Endodermal cell (in vitro differentiated cells): ENCODE measurements at regions not wholly inside any gene's neighbourhood (a gene's known extent, or its start where the extent isn't known, plus 50 kb on each side); places are given as distances from the start of the nearest gene placed in this dataset.

Experiments used
- DNase-seq: peaks from one replicate; pipeline ENCODE4 v3.0.0-alpha.2; 2017
- H3K27ac ChIP-seq: 2 replicates; pipeline ENCODE4 v1.5.1; 2013; ENCODE audit warnings: mild to moderate bottlenecking, low read depth, low read length, moderate library complexity
- H3K27me3 ChIP-seq: 2 replicates; pipeline ENCODE4 v1.6.1; 2013; ENCODE audit warnings: mild to moderate bottlenecking, low read length, moderate library complexity; ENCODE audit not compliant: insufficient read depth, control insufficient read depth, poor library complexity, severe bottlenecking
- H3K36me3 ChIP-seq: 2 replicates; pipeline ENCODE4 v1.7.0; 2013; ENCODE audit warnings: mild to moderate bottlenecking, low read length, moderate library complexity; ENCODE audit not compliant: control insufficient read depth, insufficient read depth
- H3K4me1 ChIP-seq: one replicate; pipeline ENCODE4 v1.7.0; 2013; ENCODE audit warnings: low read length; ENCODE audit not compliant: control insufficient read depth, insufficient read depth
- H3K4me3 ChIP-seq: 2 replicates; pipeline ENCODE4 v1.5.1; 2013; ENCODE audit warnings: mild to moderate bottlenecking, low read length, moderate library complexity
- H3K9ac ChIP-seq: 2 replicates; pipeline ENCODE4 v1.6.1; 2013; ENCODE audit warnings: mild to moderate bottlenecking, low read length, moderate library complexity; ENCODE audit not compliant: poor library complexity, severe bottlenecking; ENCODE audit errors: extremely low read depth
- H3K9me3 ChIP-seq: 2 replicates; pipeline ENCODE4 v1.6.1; 2013; ENCODE audit warnings: mild to moderate bottlenecking, low read length, moderate library complexity; ENCODE audit not compliant: control insufficient read depth
- H3K27ac Mint-ChIP-seq: 2 replicates; pipeline ENCODE4 v1.8.0; 2020; ENCODE audit warnings: mixed read lengths
- H3K27me3 Mint-ChIP-seq: 2 replicates; pipeline ENCODE4 v1.8.0; 2021; ENCODE audit warnings: mild to moderate bottlenecking, mixed read lengths; ENCODE audit not compliant: insufficient read depth
- H3K36me3 Mint-ChIP-seq: 2 replicates; pipeline ENCODE4 v1.8.0; 2020; ENCODE audit warnings: low read depth, mixed read lengths
- H3K4me1 Mint-ChIP-seq: 2 replicates; pipeline ENCODE4 v1.8.0; 2020; ENCODE audit warnings: mixed read lengths
- H3K4me3 Mint-ChIP-seq: 2 replicates; pipeline ENCODE4 v1.8.0; 2020; ENCODE audit warnings: mild to moderate bottlenecking, moderate library complexity, mixed read lengths
- H3K9me3 Mint-ChIP-seq: 2 replicates; pipeline ENCODE4 v1.8.0; 2020; ENCODE audit warnings: mild to moderate bottlenecking, mixed read lengths
- CTCF ChIP-seq: fragments of 200-600 bp; sonication (generic); conservative IDR thresholded peaks from 2 replicates; pipeline ENCODE4 v1.5.0; 2021; ENCODE audit warnings: antibody characterized with exemption, mild to moderate bottlenecking
- WGBS, 2 experiments: methylation state at CpG; one replicate each; pipeline versions ENCODE4 v1.1.5 to v1.1.7; 2013; ENCODE audit warnings: missing lambda C conversion rate in 2 of 2, mixed read lengths in 1 of 2; ENCODE audit not compliant: insufficient coverage in 1 of 2, insufficient read length in 1 of 2; 5-methylcytosine and 5-hydroxymethylcytosine counted together

- peaks cover 2% of the 10 kb centered on the region for H3K9me3 Mint-ChIP-seq
- WGBS, 2 experiments: 78 to 82% methylated on average over 7 to 10 of the region's 10 CpGs
- peak; percentile 41 for TF ChIP-seq CTCF
- Histone ChIP-seq H3K27me3 (no peaks in the 10 kb centered on the region), H3K4me3 (no peak overlapping the region), H3K9me3 (no peaks in the 10 kb centered on the region), H3K27ac (no peak overlapping the region), H3K9ac (no peak overlapping the region), H3K36me3 (no peaks in the 10 kb centered on the region), H3K4me1 (peaks cover 13% of the 10 kb centered on the region)
- H3K4me1 Mint-ChIP-seq: peaks cover 13% of the 10 kb centered on the region
- no peak for DNase-seq
- H3K27me3 Mint-ChIP-seq: no peaks in the 10 kb centered on the region
- H3K4me3 Mint-ChIP-seq: no peak overlapping the region
- no peak overlapping the region for H3K27ac Mint-ChIP-seq
- H3K36me3 Mint-ChIP-seq: no peaks in the 10 kb centered on the region
Observed at GRCh38 chr22:49148895-49149418, 678.7 kb downstream of the BRD1 start.

GRCh38 chr22:49147617-49148175 is 680.0 kb downstream of the BRD1 start:
- Mint-ChIP-seq H3K27me3 (no peaks in the 10 kb centered on the region), H3K4me1 (peaks cover 12% of the 10 kb centered on the region), H3K36me3 (no peaks in the 10 kb centered on the region), H3K27ac (no peak overlapping the region), H3K4me3 (no peak overlapping the region), H3K9me3 (peaks cover 2% of the 10 kb centered on the region)
- Histone ChIP-seq H3K4me1 (peaks cover 12% of the 10 kb centered on the region), H3K4me3 (no peak overlapping the region), H3K36me3 (no peaks in the 10 kb centered on the region), H3K27me3 (no peaks in the 10 kb centered on the region), H3K9me3 (no peaks in the 10 kb centered on the region), H3K9ac (no peak overlapping the region), H3K27ac (no peak overlapping the region)
- no peak for DNase-seq
- no peak for TF ChIP-seq CTCF
- WGBS, 2 experiments: 93 to 100% methylated on average over 3 to 15 of the region's 15 CpGs

- no peaks in the 10 kb centered on the region for H3K9me3 ChIP-seq
Observed at GRCh38 chr22:49147171-49147570, 680.5 kb downstream of the BRD1 start.

More at GRCh38 chr22:49147171-49147570, 680.5 kb downstream of the BRD1 start:
- H3K9me3 Mint-ChIP-seq: peaks cover 2% of the 10 kb centered on the region
- no peak overlapping the region for H3K4me3 Mint-ChIP-seq
- no peak overlapping the region for H3K27ac Mint-ChIP-seq
- Histone ChIP-seq H3K4me1 (peaks cover 7% of the 10 kb centered on the region), H3K27ac (no peak overlapping the region), H3K27me3 (no peaks in the 10 kb centered on the region), H3K4me3 (no peak overlapping the region), H3K36me3 (no peaks in the 10 kb centered on the region), H3K9ac (no peak overlapping the region)
- no peak for TF ChIP-seq CTCF
- H3K27me3 Mint-ChIP-seq: no peaks in the 10 kb centered on the region
- 93 to 95% methylated on average over 4 to 11 of the region's 11 CpGs for WGBS, 2 experiments
- H3K36me3 Mint-ChIP-seq: no peaks in the 10 kb centered on the region
- DNase-seq: no peak
- peaks cover 10% of the 10 kb centered on the region for H3K4me1 Mint-ChIP-seq
